ENCODE measurements at regions not wholly inside any gene's neighbourhood (a gene's known extent, or its start where the extent isn't known, plus 50 kb on each side); places are given as distances from the start of the nearest gene placed in this dataset.

DNA sequence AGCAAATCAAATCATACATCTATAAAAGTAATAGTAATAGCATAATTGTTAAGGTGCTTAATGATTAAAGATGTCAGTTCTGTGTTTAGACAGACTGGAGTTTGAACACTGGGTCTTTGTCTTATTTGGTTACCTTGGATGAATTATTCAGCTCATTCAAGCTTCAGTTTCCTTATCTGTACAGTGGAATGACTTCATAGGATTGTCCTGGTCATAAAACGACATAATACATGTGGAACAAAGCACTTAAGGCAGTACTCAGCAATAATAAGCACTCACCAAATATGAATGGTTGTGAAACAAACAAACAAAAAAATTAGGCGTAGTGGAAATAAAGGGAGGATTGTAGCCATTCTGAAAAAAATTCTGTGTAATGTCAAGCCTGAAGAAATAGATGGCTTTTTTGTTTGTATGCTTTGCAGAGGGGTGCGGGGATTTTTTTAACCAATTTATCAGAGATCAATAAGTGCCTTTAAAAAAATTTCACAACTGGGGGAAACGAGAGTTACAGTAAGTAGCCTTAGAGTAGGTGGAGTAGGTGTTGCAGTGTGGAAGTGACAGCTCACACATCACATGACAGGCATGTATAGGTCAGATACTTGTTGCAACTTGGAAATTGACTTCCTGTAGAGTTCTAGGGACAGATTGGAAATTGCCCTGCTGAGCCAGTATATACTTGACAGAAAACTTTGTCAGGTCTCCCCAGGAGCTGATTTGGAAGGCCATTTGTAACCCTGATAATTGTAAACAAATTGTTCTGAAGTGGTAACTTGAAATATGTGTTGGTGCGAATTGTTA lies 157.7 kb downstream of the SLC15A5 start:
- intact Hi-C loops (cut with micrococcal nuclease), result no loop called here

DNA sequence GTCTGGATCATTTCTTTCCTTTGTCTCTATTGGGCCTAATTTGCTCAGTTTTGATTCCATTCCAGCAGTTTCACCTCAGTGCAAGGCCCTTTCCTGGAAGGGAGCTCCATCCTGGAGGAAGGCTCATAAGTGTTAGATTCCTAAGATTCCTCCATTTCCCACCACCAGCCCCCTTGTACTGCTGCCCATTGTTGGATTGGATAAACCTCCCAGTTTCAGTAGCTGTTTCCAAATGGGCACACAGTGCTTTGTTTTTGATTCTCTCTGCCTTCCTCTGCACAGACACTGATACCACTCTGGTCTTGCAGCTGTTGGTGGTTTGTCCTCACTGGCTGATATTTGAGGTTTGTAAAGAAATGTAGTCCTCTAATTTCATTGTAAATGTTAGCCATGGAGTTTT lies 158.9 kb downstream of the SLC15A5 start:
- H3K4me3 ChIP-seq (replicated peaks in 1 of 3; ENCODE audit: insufficient read depth in 1 of 3, low read depth in 1 of 3, low read length in 3 of 3), result no peak overlapping the region
- intact Hi-C loops (cut with micrococcal nuclease), result no loop called here
- no peak for DNase-seq (ENCODE audit: low read depth, low spot score)
- H3K9me1 ChIP-seq (replicated peaks; ENCODE audit: control insufficient read depth, extremely low read depth, insufficient read depth, low read length), result no peaks in the 10 kb centered on the region
- H3K4me1 ChIP-seq (ENCODE audit: control insufficient read depth, extremely low read depth, insufficient read depth, low read length), result no peaks in the 10 kb centered on the region
- no peak overlapping the region for H3K27ac ChIP-seq (ENCODE audit: insufficient read depth, low read depth, low read length)
- no peak for FAIRE-seq
- no peaks in the 10 kb centered on the region for H3K36me3 ChIP-seq (ENCODE audit: control insufficient read depth in 2 of 2, extremely low read depth in 1 of 2, insufficient read depth in 2 of 2, low read length in 2 of 2)
- no peak overlapping the region for H3K4me2 ChIP-seq (ENCODE audit: insufficient read depth, low read length)
- H2AFZ ChIP-seq (ENCODE audit: low read depth, low read length), result no peak overlapping the region
- no peaks in the 10 kb centered on the region for H3K79me2 ChIP-seq (ENCODE audit: control insufficient read depth, insufficient read depth, low read length)
- BruUV-seq (replicated peaks), result no TSS peak
- TF ChIP-seq GATA2 (IDR thresholded peaks at IDR 0.05; ENCODE audit: insufficient read depth, insufficient read length, low read depth, low read length) (no peak), POLR2A (IDR thresholded peaks at IDR 0.05; ENCODE audit: low read depth, low read length) (no peak), POLR2AphosphoS5 (IDR thresholded peaks at IDR 0.05; ENCODE audit: insufficient read depth, low read depth, low read length) (no peak), EZH2 (IDR thresholded peaks at IDR 0.05; ENCODE audit: borderline replicate concordance, low read depth, low read length, severe bottlenecking) (no peak), JUN (IDR thresholded peaks at IDR 0.05; ENCODE audit: borderline replicate concordance, insufficient read depth, insufficient read length, low read depth) (no peak), FOS (IDR thresholded peaks at IDR 0.05; ENCODE audit: borderline replicate concordance, insufficient read depth, low read length) (no peak), MYC (IDR thresholded peaks at IDR 0.05; ENCODE audit: low read depth, low read length) (no peak)
- TF ChIP-seq, protein P1, sequence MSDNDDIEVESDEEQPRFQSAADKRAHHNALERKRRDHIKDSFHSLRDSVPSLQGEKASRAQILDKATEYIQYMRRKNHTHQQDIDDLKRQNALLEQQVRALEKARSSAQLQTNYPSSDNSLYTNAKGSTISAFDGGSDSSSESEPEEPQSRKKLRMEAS (IDR thresholded peaks at IDR 0.05; ENCODE audit: insufficient read depth, insufficient read length), result no peak
- TF ChIP-seq, protein P2, sequence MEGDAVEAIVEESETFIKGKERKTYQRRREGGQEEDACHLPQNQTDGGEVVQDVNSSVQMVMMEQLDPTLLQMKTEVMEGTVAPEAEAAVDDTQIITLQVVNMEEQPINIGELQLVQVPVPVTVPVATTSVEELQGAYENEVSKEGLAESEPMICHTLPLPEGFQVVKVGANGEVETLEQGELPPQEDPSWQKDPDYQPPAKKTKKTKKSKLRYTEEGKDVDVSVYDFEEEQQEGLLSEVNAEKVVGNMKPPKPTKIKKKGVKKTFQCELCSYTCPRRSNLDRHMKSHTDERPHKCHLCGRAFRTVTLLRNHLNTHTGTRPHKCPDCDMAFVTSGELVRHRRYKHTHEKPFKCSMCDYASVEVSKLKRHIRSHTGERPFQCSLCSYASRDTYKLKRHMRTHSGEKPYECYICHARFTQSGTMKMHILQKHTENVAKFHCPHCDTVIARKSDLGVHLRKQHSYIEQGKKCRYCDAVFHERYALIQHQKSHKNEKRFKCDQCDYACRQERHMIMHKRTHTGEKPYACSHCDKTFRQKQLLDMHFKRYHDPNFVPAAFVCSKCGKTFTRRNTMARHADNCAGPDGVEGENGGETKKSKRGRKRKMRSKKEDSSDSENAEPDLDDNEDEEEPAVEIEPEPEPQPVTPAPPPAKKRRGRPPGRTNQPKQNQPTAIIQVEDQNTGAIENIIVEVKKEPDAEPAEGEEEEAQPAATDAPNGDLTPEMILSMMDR (IDR thresholded peaks at IDR 0.05; ENCODE audit: extremely low read depth in 1 of 2, insufficient read depth in 1 of 2, low read depth in 1 of 2, low read length in 2 of 2), result no peak
- no peaks in the 10 kb centered on the region for H3K27me3 ChIP-seq (ENCODE audit: control insufficient read depth in 2 of 2, insufficient read depth in 2 of 2, low read length in 2 of 2)
- POLR2A ChIA-PET, result no interaction called here
- no peak overlapping the region for H3K9ac ChIP-seq (replicated peaks; ENCODE audit: extremely low read depth, insufficient read depth, low read length)
- dilution Hi-C loops (cut with MboI; ENCODE audit: extremely low pct_ligation_motif_present, low sequenced_read_pairs), result no loop called here
- H3K9me3 ChIP-seq (replicated peaks; ENCODE audit: control insufficient read depth, insufficient read depth, low read length), result no peaks in the 10 kb centered on the region
- CTCF ChIA-PET, result no interaction called here
- no peaks in the 10 kb centered on the region for H4K20me1 ChIP-seq (replicated peaks; ENCODE audit: control insufficient read depth, extremely low read depth, insufficient read depth, low read length)

More for the DNA sequence above, 157.7 kb downstream of the SLC15A5 start:
- Histone ChIP-seq H3K36me3 (ENCODE audit: control insufficient read depth in 2 of 2, extremely low read depth in 1 of 2, insufficient read depth in 2 of 2, low read length in 2 of 2) (no peaks in the 10 kb centered on the region), H3K4me1 (ENCODE audit: control insufficient read depth, extremely low read depth, insufficient read depth, low read length) (no peaks in the 10 kb centered on the region), H3K9ac (replicated peaks; ENCODE audit: extremely low read depth, insufficient read depth, low read length) (no peak overlapping the region), H2AFZ (ENCODE audit: low read depth, low read length) (no peak overlapping the region), H3K9me3 (replicated peaks; ENCODE audit: control insufficient read depth, insufficient read depth, low read length) (no peaks in the 10 kb centered on the region), H3K4me3 (replicated peaks in 1 of 3; ENCODE audit: insufficient read depth in 1 of 3, low read depth in 1 of 3, low read length in 3 of 3) (no peak overlapping the region), H3K4me2 (ENCODE audit: insufficient read depth, low read length) (no peak overlapping the region), H4K20me1 (replicated peaks; ENCODE audit: control insufficient read depth, extremely low read depth, insufficient read depth, low read length) (no peaks in the 10 kb centered on the region), H3K79me2 (ENCODE audit: control insufficient read depth, insufficient read depth, low read length) (no peaks in the 10 kb centered on the region), H3K9me1 (replicated peaks; ENCODE audit: control insufficient read depth, extremely low read depth, insufficient read depth, low read length) (no peaks in the 10 kb centered on the region), H3K27ac (ENCODE audit: insufficient read depth, low read depth, low read length) (no peak overlapping the region), H3K27me3 (ENCODE audit: control insufficient read depth in 2 of 2, insufficient read depth in 2 of 2, low read length in 2 of 2) (no peaks in the 10 kb centered on the region)
- ChIA-PET POLR2A (no interaction called here), CTCF (no interaction called here)
- FAIRE-seq, result no peak
- DNase-seq (ENCODE audit: low read depth, low spot score), result no peak
- dilution Hi-C loops (cut with MboI; ENCODE audit: extremely low pct_ligation_motif_present, low sequenced_read_pairs), result no loop called here
- no TSS peak for BruUV-seq (replicated peaks)
- no peak for TF ChIP-seq JUN (IDR thresholded peaks at IDR 0.05; ENCODE audit: borderline replicate concordance, insufficient read depth, insufficient read length, low read depth)
- TF ChIP-seq EZH2 (IDR thresholded peaks at IDR 0.05; ENCODE audit: borderline replicate concordance, low read depth, low read length, severe bottlenecking), result no peak
- TF ChIP-seq POLR2AphosphoS5 (IDR thresholded peaks at IDR 0.05; ENCODE audit: insufficient read depth, low read depth, low read length), result no peak
